MM.1S (cell line): ENCODE measurements at regions not wholly inside any gene's neighbourhood (a gene's known extent, or its start where the extent isn't known, plus 50 kb on each side); places are given as distances from the start of the nearest gene placed in this dataset.

Source experiments
- DNase-seq: peaks from one replicate; pipeline ENCODE4 v3.0.0-alpha.2; 2015
- H2AFZ ChIP-seq: fragments of 300-600 bp; sonication (generic); 2 replicates; pipeline ENCODE4 v1.6.0; 2016; ENCODE audit warnings: antibody characterized with exemption, low read length
- H3F3A ChIP-seq: fragments of 300-600 bp; sonication (generic); 2 replicates; pipeline ENCODE4 v1.6.1; 2016; ENCODE audit warnings: mild to moderate bottlenecking, antibody characterized with exemption, low read length, moderate library complexity, mixed read lengths; ENCODE audit not compliant: insufficient read depth
- H3K27ac ChIP-seq: fragments of 300-600 bp; sonication (generic); 2 replicates; pipeline ENCODE4 v1.5.1; 2016; ENCODE audit warnings: mild to moderate bottlenecking, low read length
- H3K27me3 ChIP-seq: fragments of 300-600 bp; sonication (generic); replicated peaks from 2 replicates; pipeline ENCODE4 v1.6.0; 2016; ENCODE audit warnings: low read length; ENCODE audit not compliant: insufficient read depth
- H3K36me3 ChIP-seq: fragments of 300-600 bp; sonication (generic); replicated peaks from 2 replicates; pipeline ENCODE4 v1.6.1; 2016; ENCODE audit warnings: mild to moderate bottlenecking, low read length, mixed read lengths; ENCODE audit not compliant: insufficient read depth
- H3K4me1 ChIP-seq: fragments of 300-600 bp; sonication (generic); 2 replicates; pipeline ENCODE4 v1.6.1; 2016; ENCODE audit warnings: low read length, mixed read lengths
- H3K4me2 ChIP-seq: fragments of 300-600 bp; sonication (generic); 2 replicates; pipeline ENCODE4 v1.6.0; 2016; ENCODE audit warnings: low read depth, low read length
- H3K4me3 ChIP-seq: fragments of 300-600 bp; sonication (generic); 2 replicates; pipeline ENCODE4 v1.5.1; 2016; ENCODE audit warnings: low read length, mixed read lengths
- H3K79me2 ChIP-seq: fragments of 300-600 bp; sonication (generic); 2 replicates; pipeline ENCODE4 v1.6.1; 2016; ENCODE audit warnings: mixed run types, low read length, mixed read lengths
- H3K9ac ChIP-seq: fragments of 300-600 bp; sonication (generic); 2 replicates; pipeline ENCODE4 v1.6.1; 2016; ENCODE audit warnings: low read length, mixed read lengths
- H3K9me2 ChIP-seq: fragments of 300-600 bp; sonication (generic); replicated peaks from 2 replicates; pipeline ENCODE4 v1.6.1; 2016; ENCODE audit warnings: mild to moderate bottlenecking, low read length, mixed read lengths; ENCODE audit not compliant: insufficient read depth
- H3K9me3 ChIP-seq: fragments of 300-600 bp; sonication (generic); replicated peaks from 2 replicates; pipeline ENCODE4 v1.6.1; 2016; ENCODE audit warnings: mild to moderate bottlenecking, low read length, mixed read lengths; ENCODE audit not compliant: insufficient read depth
- H4K20me1 ChIP-seq: fragments of 300-600 bp; sonication (generic); 2 replicates; pipeline ENCODE4 v1.6.1; 2016; ENCODE audit warnings: mild to moderate bottlenecking, low read length, moderate library complexity, mixed read lengths; ENCODE audit not compliant: insufficient read depth
- EZH2 ChIP-seq: fragments of 300-600 bp; sonication (generic); optimal IDR thresholded peaks from 2 replicates; pipeline ENCODE3; 2017; ENCODE audit warnings: low read depth, mild to moderate bottlenecking, antibody characterized with exemption, low read length, mixed read lengths
- EZH2phosphoT487 ChIP-seq: fragments of 300-600 bp; sonication (generic); IDR thresholded peaks from 2 replicates; pipeline ENCODE4 v1.6.1; 2018; ENCODE audit warnings: antibody characterized with exemption, low read length
- TF ChIP-seq, protein P1 (sequence below): fragments of 300-600 bp; sonication (generic); IDR thresholded peaks from 2 replicates; pipeline ENCODE4 v1.5.1; 2016; ENCODE audit warnings: antibody characterized with exemption, low read length, mixed read lengths

DNA sequence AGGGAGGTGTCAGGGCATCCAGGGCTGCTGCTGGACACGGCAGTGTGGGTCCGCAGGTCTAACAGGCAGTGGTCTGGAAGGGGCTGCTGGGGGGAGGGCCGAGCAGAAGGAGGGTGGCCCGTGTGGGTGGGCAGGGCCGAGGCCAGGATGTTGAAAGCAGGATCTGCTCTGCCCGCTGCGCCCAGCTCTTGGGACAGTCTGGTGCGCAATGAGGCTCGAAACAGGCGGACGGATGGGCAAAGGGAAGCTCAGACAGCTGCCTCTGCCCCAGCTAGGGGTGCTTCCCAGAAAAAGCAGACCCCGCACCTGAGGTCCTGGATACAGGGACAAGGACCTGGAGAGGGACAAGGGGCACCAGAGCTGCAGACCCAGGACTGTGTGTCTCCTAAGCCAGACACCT is 121.3 kb downstream of the FAM53A start:
- Histone ChIP-seq H3K9me2 (no peaks in the 10 kb centered on the region), H3K4me2 (no peak overlapping the region), H4K20me1 (no peaks in the 10 kb centered on the region), H3K4me3 (no peak overlapping the region), H3K27ac (no peak overlapping the region), H3K9ac (no peak overlapping the region), H3K9me3 (no peaks in the 10 kb centered on the region), H3F3A (no peaks in the 10 kb centered on the region), H3K36me3 (no peaks in the 10 kb centered on the region), H3K27me3 (no peaks in the 10 kb centered on the region), H2AFZ (no peak overlapping the region), H3K79me2 (no peaks in the 10 kb centered on the region), H3K4me1 (no peaks in the 10 kb centered on the region)
- no peak for DNase-seq
- TF ChIP-seq EZH2phosphoT487 (no peak), EZH2 (no peak)
- TF ChIP-seq, protein P1, sequence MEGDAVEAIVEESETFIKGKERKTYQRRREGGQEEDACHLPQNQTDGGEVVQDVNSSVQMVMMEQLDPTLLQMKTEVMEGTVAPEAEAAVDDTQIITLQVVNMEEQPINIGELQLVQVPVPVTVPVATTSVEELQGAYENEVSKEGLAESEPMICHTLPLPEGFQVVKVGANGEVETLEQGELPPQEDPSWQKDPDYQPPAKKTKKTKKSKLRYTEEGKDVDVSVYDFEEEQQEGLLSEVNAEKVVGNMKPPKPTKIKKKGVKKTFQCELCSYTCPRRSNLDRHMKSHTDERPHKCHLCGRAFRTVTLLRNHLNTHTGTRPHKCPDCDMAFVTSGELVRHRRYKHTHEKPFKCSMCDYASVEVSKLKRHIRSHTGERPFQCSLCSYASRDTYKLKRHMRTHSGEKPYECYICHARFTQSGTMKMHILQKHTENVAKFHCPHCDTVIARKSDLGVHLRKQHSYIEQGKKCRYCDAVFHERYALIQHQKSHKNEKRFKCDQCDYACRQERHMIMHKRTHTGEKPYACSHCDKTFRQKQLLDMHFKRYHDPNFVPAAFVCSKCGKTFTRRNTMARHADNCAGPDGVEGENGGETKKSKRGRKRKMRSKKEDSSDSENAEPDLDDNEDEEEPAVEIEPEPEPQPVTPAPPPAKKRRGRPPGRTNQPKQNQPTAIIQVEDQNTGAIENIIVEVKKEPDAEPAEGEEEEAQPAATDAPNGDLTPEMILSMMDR = no peak

- H3K79me2 ChIP-seq = no peaks in the 10 kb centered on the region
- no peaks in the 10 kb centered on the region for H3K9me3 ChIP-seq
- H3K9me2 ChIP-seq = no peaks in the 10 kb centered on the region
- no peak overlapping the region for H3K4me2 ChIP-seq
- H3F3A ChIP-seq = no peaks in the 10 kb centered on the region
- H3K27ac ChIP-seq = no peak overlapping the region
- TF ChIP-seq EZH2phosphoT487 (no peak), EZH2 (no peak)
- TF ChIP-seq, protein P1 = no peak
- no peaks in the 10 kb centered on the region for H3K36me3 ChIP-seq
- H2AFZ ChIP-seq = no peak overlapping the region
- no peaks in the 10 kb centered on the region for H4K20me1 ChIP-seq
- no peak overlapping the region for H3K9ac ChIP-seq
- H3K4me3 ChIP-seq = no peak overlapping the region
- no peaks in the 10 kb centered on the region for H3K4me1 ChIP-seq
- no peak for DNase-seq
- H3K27me3 ChIP-seq = no peaks in the 10 kb centered on the region
Measured at GRCh38 chr4:1562371-1562770, 121.7 kb downstream of the FAM53A start.

DNA sequence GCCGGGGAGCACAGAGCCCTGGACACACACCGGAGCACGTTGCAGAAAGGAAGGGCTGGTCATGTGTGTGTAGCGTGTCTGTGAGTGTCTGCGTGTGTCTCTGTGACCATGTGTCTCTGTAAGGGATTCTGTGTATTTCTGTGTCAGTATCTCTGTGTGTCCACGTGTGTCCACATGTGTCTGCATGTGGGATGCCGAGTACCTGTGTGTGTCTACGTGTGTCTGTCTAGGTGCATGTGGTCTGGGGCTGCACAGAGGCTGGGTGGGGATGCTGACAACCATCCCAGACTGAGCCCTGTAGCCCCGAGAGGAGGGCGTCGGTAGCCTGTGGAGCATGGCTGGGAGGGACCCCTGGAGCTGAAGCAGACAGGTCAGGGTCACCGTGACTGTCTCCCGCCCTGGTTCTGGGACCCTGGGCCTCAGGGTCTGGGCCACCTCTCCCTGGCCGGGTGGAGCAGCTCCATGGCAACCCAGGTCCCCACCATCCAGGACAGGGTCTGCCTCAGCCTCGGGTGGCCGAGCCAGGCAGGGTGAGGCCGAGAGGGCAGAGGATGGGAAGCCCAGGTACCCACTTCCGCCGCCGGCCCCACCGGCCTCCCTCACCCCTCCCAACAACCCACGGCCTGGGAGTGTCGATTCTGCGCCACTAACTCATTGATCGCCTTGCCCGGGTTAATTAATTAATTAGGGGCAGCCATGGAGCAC is 122.7 kb downstream of the FAM53A start:
- H4K20me1 ChIP-seq = no peaks in the 10 kb centered on the region
- no peak overlapping the region for H3K4me3 ChIP-seq
- H3K9me3 ChIP-seq = no peaks in the 10 kb centered on the region
- no peak overlapping the region for H3K4me2 ChIP-seq
- no peak overlapping the region for H3K9ac ChIP-seq
- no peaks in the 10 kb centered on the region for H3K9me2 ChIP-seq
- peaks cover 6% of the 10 kb centered on the region; the same call in 1 of the 2 replicates for H3K27me3 ChIP-seq
- no peaks in the 10 kb centered on the region for H3K4me1 ChIP-seq
- no peak overlapping the region for H3K27ac ChIP-seq
- H3K79me2 ChIP-seq = no peaks in the 10 kb centered on the region
- DNase-seq = no peak
- TF ChIP-seq, protein P1 = no peak
- TF ChIP-seq EZH2 (no peak), EZH2phosphoT487 (no peak)
- no peaks in the 10 kb centered on the region for H3K36me3 ChIP-seq
- no peaks in the 10 kb centered on the region for H3F3A ChIP-seq
- no peak overlapping the region for H2AFZ ChIP-seq
